ENCODE measurements at regions not wholly inside any gene's neighbourhood (a gene's known extent, or its start where the extent isn't known, plus 50 kb on each side); places are given as distances from the start of the nearest gene placed in this dataset.

DNA sequence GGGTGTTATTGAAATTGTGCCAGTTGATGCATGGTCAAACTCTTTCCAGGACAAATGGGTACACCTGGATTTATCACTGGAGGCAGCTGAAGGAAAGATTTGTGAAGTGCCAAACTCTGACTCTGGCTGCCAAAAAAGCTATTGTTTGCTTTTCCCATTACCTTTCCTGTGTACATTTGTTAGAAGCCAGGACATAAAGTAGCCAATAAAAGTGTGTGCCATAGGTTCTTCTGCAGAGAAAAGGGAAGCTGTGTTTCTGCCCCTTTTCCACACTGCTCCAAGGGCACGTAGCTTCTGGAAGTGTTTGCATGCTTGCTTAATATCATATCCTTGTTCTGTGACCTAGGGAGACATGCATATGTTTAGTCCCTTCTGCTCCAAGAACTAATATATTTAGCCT is 1114.4 kb downstream of the SLC16A7 start:
- H3K4me3 ChIP-seq (replicated peaks; ENCODE audit: insufficient read depth, low read length), result no peak overlapping the region
- DNase-seq (ENCODE audit: low read depth in 1 of 2, low spot score in 1 of 2), result no peak
- TF ChIP-seq, protein P1, sequence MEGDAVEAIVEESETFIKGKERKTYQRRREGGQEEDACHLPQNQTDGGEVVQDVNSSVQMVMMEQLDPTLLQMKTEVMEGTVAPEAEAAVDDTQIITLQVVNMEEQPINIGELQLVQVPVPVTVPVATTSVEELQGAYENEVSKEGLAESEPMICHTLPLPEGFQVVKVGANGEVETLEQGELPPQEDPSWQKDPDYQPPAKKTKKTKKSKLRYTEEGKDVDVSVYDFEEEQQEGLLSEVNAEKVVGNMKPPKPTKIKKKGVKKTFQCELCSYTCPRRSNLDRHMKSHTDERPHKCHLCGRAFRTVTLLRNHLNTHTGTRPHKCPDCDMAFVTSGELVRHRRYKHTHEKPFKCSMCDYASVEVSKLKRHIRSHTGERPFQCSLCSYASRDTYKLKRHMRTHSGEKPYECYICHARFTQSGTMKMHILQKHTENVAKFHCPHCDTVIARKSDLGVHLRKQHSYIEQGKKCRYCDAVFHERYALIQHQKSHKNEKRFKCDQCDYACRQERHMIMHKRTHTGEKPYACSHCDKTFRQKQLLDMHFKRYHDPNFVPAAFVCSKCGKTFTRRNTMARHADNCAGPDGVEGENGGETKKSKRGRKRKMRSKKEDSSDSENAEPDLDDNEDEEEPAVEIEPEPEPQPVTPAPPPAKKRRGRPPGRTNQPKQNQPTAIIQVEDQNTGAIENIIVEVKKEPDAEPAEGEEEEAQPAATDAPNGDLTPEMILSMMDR (IDR thresholded peaks at IDR 0.05; ENCODE audit: insufficient read depth, low read length), result no peak
- TF ChIP-seq SPI1 (IDR thresholded peaks at IDR 0.05; ENCODE audit: borderline replicate concordance, low read depth), result no peak
- TF ChIP-seq POLR2AphosphoS5 (IDR thresholded peaks at IDR 0.05; ENCODE audit: low read depth), result no peak
- TF ChIP-seq GABPA (IDR thresholded peaks at IDR 0.05; ENCODE audit: low read depth), result no peak
- H3K27ac ChIP-seq (replicated peaks), result no peak overlapping the region
- H3K27me3 ChIP-seq (ENCODE audit: insufficient read depth, poor library complexity, severe bottlenecking), result no peaks in the 10 kb centered on the region

DNA sequence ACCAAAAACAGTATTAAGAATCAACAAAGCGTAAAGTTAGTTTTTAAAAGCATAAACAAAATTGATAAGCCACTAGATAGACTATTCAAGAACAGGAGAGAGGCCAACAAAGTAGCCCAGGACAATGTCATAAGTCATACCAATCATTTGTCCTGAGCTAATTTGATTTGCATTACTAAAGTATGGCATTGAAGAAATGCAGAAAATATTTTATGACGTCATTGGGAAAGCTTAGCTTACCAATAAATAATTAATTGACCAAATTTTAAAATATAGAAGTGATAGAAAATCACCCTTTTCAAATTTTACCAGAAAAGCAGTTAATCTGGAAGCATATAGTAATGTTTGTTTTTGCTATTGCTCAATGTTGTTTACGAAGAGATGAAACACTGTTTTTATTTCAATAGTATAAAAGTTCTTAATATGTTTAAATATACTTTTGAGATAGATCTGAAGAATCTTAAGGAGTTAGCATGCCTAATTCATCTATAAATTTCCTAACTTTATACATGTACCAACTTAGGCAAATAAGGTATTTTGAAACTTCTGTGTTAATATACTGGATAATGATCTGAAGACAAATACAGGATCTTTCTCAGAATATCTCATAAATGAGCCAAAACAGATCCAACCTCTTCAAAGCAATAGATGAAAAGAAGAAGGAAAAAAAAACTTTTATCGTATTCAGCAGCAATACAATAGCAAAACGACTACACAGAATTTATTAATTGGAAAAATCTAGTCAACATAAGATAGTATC is 1118.5 kb downstream of the SLC16A7 start:
- Histone ChIP-seq H3K4me3 (replicated peaks; ENCODE audit: insufficient read depth, low read length) (no peak overlapping the region), H3K27me3 (ENCODE audit: insufficient read depth, poor library complexity, severe bottlenecking) (no peaks in the 10 kb centered on the region), H3K27ac (replicated peaks) (no peak overlapping the region)
- DNase-seq (ENCODE audit: low read depth in 1 of 2, low spot score in 1 of 2), result no peak
- no peak for TF ChIP-seq SPI1 (IDR thresholded peaks at IDR 0.05; ENCODE audit: borderline replicate concordance, low read depth)
- no peak for TF ChIP-seq GABPA (IDR thresholded peaks at IDR 0.05; ENCODE audit: low read depth)
- TF ChIP-seq POLR2AphosphoS5 (IDR thresholded peaks at IDR 0.05; ENCODE audit: low read depth), result no peak
- TF ChIP-seq REST (IDR thresholded peaks at IDR 0.05; ENCODE audit: insufficient replicate concordance, low read depth), result no peak
- TF ChIP-seq, protein P1 (IDR thresholded peaks at IDR 0.05; ENCODE audit: insufficient read depth, low read length), result no peak

- Histone ChIP-seq H3K27me3 (ENCODE audit: insufficient read depth, poor library complexity, severe bottlenecking) (no peaks in the 10 kb centered on the region), H3K4me3 (replicated peaks; ENCODE audit: insufficient read depth, low read length) (no peak overlapping the region), H3K27ac (replicated peaks) (no peak overlapping the region)
- TF ChIP-seq SPI1 (IDR thresholded peaks at IDR 0.05; ENCODE audit: borderline replicate concordance, low read depth) (no peak), POLR2AphosphoS5 (IDR thresholded peaks at IDR 0.05; ENCODE audit: low read depth) (no peak), REST (IDR thresholded peaks at IDR 0.05; ENCODE audit: insufficient replicate concordance, low read depth) (no peak), GABPA (IDR thresholded peaks at IDR 0.05; ENCODE audit: low read depth) (no peak)
- TF ChIP-seq, protein P1 (IDR thresholded peaks at IDR 0.05; ENCODE audit: insufficient read depth, low read length), result no peak
- no peak for DNase-seq (ENCODE audit: low read depth in 1 of 2, low spot score in 1 of 2)
Measured at GRCh38 chr12:60724475-60724874, 1128.6 kb downstream of the SLC16A7 start.
